H9 (cell line): ENCODE measurements at regions not wholly inside any gene's neighbourhood (a gene's known extent, or its start where the extent isn't known, plus 50 kb on each side); places are given as distances from the start of the nearest gene placed in this dataset.

ENCODE experiments used
- DNase-seq: peaks from one replicate; pipeline ENCODE4 v3.0.0-alpha.2; 2017
- H2AFZ ChIP-seq: one replicate; pipeline ENCODE4 v1.6.1; 2013; ENCODE audit warnings: mild to moderate bottlenecking, low read length, control low read depth, moderate library complexity
- H2AK5ac ChIP-seq: 2 replicates; pipeline ENCODE4 v1.6.1; 2013; ENCODE audit warnings: low read length, control low read depth, mixed read lengths; ENCODE audit not compliant: insufficient read length
- H2BK120ac ChIP-seq: one replicate; pipeline ENCODE4 v1.6.1; 2013; ENCODE audit warnings: low read depth, mild to moderate bottlenecking, low read length, control low read depth, inconsistent platforms; ENCODE audit not compliant: poor library complexity, severe bottlenecking
- H2BK12ac ChIP-seq: 2 replicates; pipeline ENCODE4 v1.6.1; 2013; ENCODE audit warnings: low read length, control low read depth, mixed read lengths, low read depth; ENCODE audit not compliant: insufficient read length
- H2BK15ac ChIP-seq: 2 replicates; pipeline ENCODE4 v1.6.1; 2013; ENCODE audit warnings: low read depth, low read length, control low read depth
- H2BK20ac ChIP-seq: one replicate; pipeline ENCODE4 v1.6.1; 2013; ENCODE audit warnings: low read depth, mild to moderate bottlenecking, low read length, control low read depth, inconsistent platforms; ENCODE audit not compliant: poor library complexity, severe bottlenecking
- H2BK5ac ChIP-seq: 2 replicates; pipeline ENCODE4 v1.6.1; 2013; ENCODE audit warnings: low read length, control low read depth, mixed read lengths; ENCODE audit not compliant: insufficient read length
- H3K14ac ChIP-seq: 2 replicates; pipeline ENCODE4 v1.6.1; 2013; ENCODE audit warnings: low read length, control low read depth; ENCODE audit not compliant: insufficient read depth
- H3K18ac ChIP-seq: 2 replicates; pipeline ENCODE4 v1.6.1; 2013; ENCODE audit warnings: low read depth, mild to moderate bottlenecking, mixed read lengths, low read length, control low read depth; ENCODE audit not compliant: insufficient read length
- H3K23ac ChIP-seq: 2 replicates; pipeline ENCODE4 v1.6.1; 2013; ENCODE audit warnings: low read length, control low read depth, mixed read lengths, low read depth; ENCODE audit not compliant: insufficient read length
- H3K23me2 ChIP-seq: 2 replicates; pipeline ENCODE4 v1.6.1; 2013; ENCODE audit warnings: low read depth, mild to moderate bottlenecking, mixed read lengths, low read length, control low read depth; ENCODE audit not compliant: insufficient read length, poor library complexity, severe bottlenecking
- H3K27ac ChIP-seq: 2 replicates; pipeline ENCODE4 v1.5.1; 2013; ENCODE audit warnings: low read length, control low read depth, mixed read lengths, low read depth; ENCODE audit not compliant: insufficient read length
- H3K27me3 ChIP-seq: 2 replicates; pipeline ENCODE4 v1.6.1; 2013; ENCODE audit warnings: low read length, control low read depth, inconsistent platforms; ENCODE audit not compliant: insufficient read depth
- H3K4ac ChIP-seq: 2 replicates; pipeline ENCODE4 v1.6.1; 2013; ENCODE audit warnings: low read depth, mild to moderate bottlenecking, control low read depth, inconsistent platforms, low read length, moderate library complexity
- H3K4me1 ChIP-seq: 2 replicates; pipeline ENCODE4 v1.6.1; 2013; ENCODE audit warnings: low read length, control low read depth, inconsistent platforms; ENCODE audit not compliant: insufficient read depth
- H3K4me2 ChIP-seq: 2 replicates; pipeline ENCODE4 v1.6.1; 2013; ENCODE audit warnings: low read length, control low read depth, mixed read lengths; ENCODE audit not compliant: insufficient read length, insufficient read depth
- H3K56ac ChIP-seq: 2 replicates; pipeline ENCODE4 v1.6.1; 2013; ENCODE audit warnings: low read depth, mild to moderate bottlenecking, mixed read lengths, low read length, control low read depth; ENCODE audit not compliant: insufficient read length
- H3K79me1 ChIP-seq: 2 replicates; pipeline ENCODE4 v1.6.1; 2013; ENCODE audit warnings: low read depth, mild to moderate bottlenecking, moderate library complexity, low read length, control low read depth, inconsistent platforms; ENCODE audit not compliant: insufficient read depth, poor library complexity, severe bottlenecking
- H3K79me2 ChIP-seq: 2 replicates; pipeline ENCODE4 v1.6.1; 2013; ENCODE audit warnings: low read length, control low read depth, inconsistent platforms; ENCODE audit not compliant: insufficient read depth
- H3K9ac ChIP-seq: 2 replicates; pipeline ENCODE4 v1.6.1; 2013; ENCODE audit warnings: low read length, control low read depth, mixed read lengths; ENCODE audit not compliant: insufficient read length; ENCODE audit errors: extremely low read depth
- H3K9me3 ChIP-seq: one replicate; pipeline ENCODE4 v1.6.1; 2013; ENCODE audit warnings: low read depth, low read length, inconsistent platforms; ENCODE audit not compliant: control insufficient read depth
- H3T11ph ChIP-seq: one replicate; pipeline ENCODE4 v1.6.1; 2013; ENCODE audit warnings: mild to moderate bottlenecking, low read length, control low read depth, inconsistent platforms
- H4K20me1 ChIP-seq: one replicate; pipeline ENCODE4 v1.6.1; 2013; ENCODE audit not compliant: control insufficient read depth, insufficient read length, insufficient read depth
- H4K5ac ChIP-seq: 2 replicates; pipeline ENCODE4 v1.6.1; 2013; ENCODE audit warnings: low read depth, mild to moderate bottlenecking, mixed read lengths, low read length, control low read depth; ENCODE audit not compliant: insufficient read length
- H4K8ac ChIP-seq: replicated peaks from 2 replicates; pipeline ENCODE4 v1.6.1; 2013; ENCODE audit warnings: low read length, control low read depth, mixed read lengths, low read depth; ENCODE audit not compliant: insufficient read length
- H4K91ac ChIP-seq: 2 replicates; pipeline ENCODE4 v1.6.1; 2013; ENCODE audit warnings: low read depth, mild to moderate bottlenecking, moderate library complexity, mixed read lengths, low read length, control low read depth; ENCODE audit not compliant: insufficient read length
- H3K27ac Mint-ChIP-seq, 3 experiments: 2 replicates in 2 of 3; 3 replicates in 1 of 3; pipeline ENCODE4 v1.8.0; 2020 to 2021; ENCODE audit warnings: mixed read lengths in 3 of 3, mild to moderate bottlenecking in 1 of 3, moderate library complexity in 1 of 3
- H3K27me3 Mint-ChIP-seq: 2 replicates; pipeline ENCODE4 v1.8.0; 2021; ENCODE audit warnings: low read depth, mild to moderate bottlenecking, moderate library complexity, mixed read lengths
- H3K36me3 Mint-ChIP-seq, 3 experiments: 2 replicates in 2 of 3; 3 replicates in 1 of 3; pipeline ENCODE4 v1.8.0; 2020 to 2021; ENCODE audit warnings: low read depth in 3 of 3, mixed read lengths in 3 of 3; ENCODE audit not compliant: insufficient read depth in 1 of 3
- H3K4me1 Mint-ChIP-seq, 2 experiments: 2 replicates each; pipeline ENCODE4 v1.8.0; 2020; ENCODE audit warnings: mixed read lengths in 2 of 2
- H3K4me3 Mint-ChIP-seq, 2 experiments: 2 replicates in 1 of 2; 3 replicates in 1 of 2; pipeline ENCODE4 v1.8.0; 2020 to 2021; ENCODE audit warnings: mild to moderate bottlenecking in 2 of 2, mixed read lengths in 2 of 2, moderate library complexity in 1 of 2
- H3K9me3 Mint-ChIP-seq, 2 experiments: 2 replicates in 1 of 2; 3 replicates in 1 of 2; pipeline ENCODE4 v1.8.0; 2020; ENCODE audit warnings: mild to moderate bottlenecking in 2 of 2, mixed read lengths in 2 of 2, moderate library complexity in 1 of 2
- CTCF ChIP-seq: fragments of 200-600 bp; sonication (generic); conservative IDR thresholded peaks from 3 replicates; pipeline ENCODE4 v1.8.0; 2021; ENCODE audit warnings: antibody characterized with exemption, mild to moderate bottlenecking
- WGBS: extraction: QIAGEN DNeasy Blood & Tissue Kit; methylation state at CpG from one replicate; pipeline ENCODE4 v1.1.7; 2013; ENCODE audit warnings: missing lambda C conversion rate, low lambda C conversion rate, mixed read lengths; ENCODE audit not compliant: insufficient read length; ENCODE audit errors: extremely low coverage; 5-methylcytosine and 5-hydroxymethylcytosine counted together

- Histone ChIP-seq H3K4me1 (no peaks in the 10 kb centered on the region), H3K9me3 (no peaks in the 10 kb centered on the region), H4K91ac (no peak overlapping the region), H3T11ph (no peak overlapping the region), H3K27ac (no peak overlapping the region), H4K5ac (no peak overlapping the region), H3K27me3 (no peaks in the 10 kb centered on the region), H3K4ac (no peak overlapping the region), H3K14ac (no peak overlapping the region), H2AFZ (no peak overlapping the region), H3K18ac (no peak overlapping the region), H3K56ac (no peak overlapping the region), H3K79me2 (no peaks in the 10 kb centered on the region), H2BK15ac (no peak overlapping the region), H2BK120ac (no peak overlapping the region), H4K20me1 (no peaks in the 10 kb centered on the region), H3K79me1 (no peaks in the 10 kb centered on the region), H3K4me2 (no peak overlapping the region), H2BK12ac (no peak overlapping the region), H2BK20ac (no peak overlapping the region), H2BK5ac (no peak overlapping the region), H3K9ac (no peak overlapping the region), H2AK5ac (no peak overlapping the region), H3K23me2 (no peaks in the 10 kb centered on the region), H4K8ac (no peak overlapping the region), H3K23ac (no peak overlapping the region)
- TF ChIP-seq CTCF, result no peak
- H3K27me3 Mint-ChIP-seq, result no peaks in the 10 kb centered on the region
- H3K4me1 Mint-ChIP-seq, result no peaks in the 10 kb centered on the region
- no CpG with 5 or more reads among the region's 3 CpGs for WGBS
- H3K36me3 Mint-ChIP-seq, result no peaks in the 10 kb centered on the region
- no peak overlapping the region for H3K27ac Mint-ChIP-seq
- no peaks in the 10 kb centered on the region for H3K9me3 Mint-ChIP-seq
- no peak for DNase-seq
- H3K4me3 Mint-ChIP-seq, result no peak overlapping the region
These were observed 455.5 kb downstream of the TTLL7 start for GRCh38 chr1:83543222-83543973.
